ENCODE measurements at regions not wholly inside any gene's neighbourhood (a gene's known extent, or its start where the extent isn't known, plus 50 kb on each side); places are given as distances from the start of the nearest gene placed in this dataset.

- Histone ChIP-seq H3K4me2 (replicated peaks; ENCODE audit: extremely low read depth, low read length, poor library complexity, severe bottlenecking) (no peak overlapping the region), H3K9ac (ENCODE audit: insufficient read depth, low read length, poor library complexity, severe bottlenecking) (no peak overlapping the region), H3K27ac (ENCODE audit: low read depth in 1 of 2, low read length in 2 of 2) (no peak overlapping the region), H3K79me2 (ENCODE audit: insufficient read depth, low read length) (no peaks in the 10 kb centered on the region), H3K4me1 (ENCODE audit: control insufficient read depth in 1 of 2, insufficient read depth in 2 of 2, low read length in 2 of 2) (peaks cover 11 to 20% of the 10 kb centered on the region in 2 donors), H3K9me3 (replicated peaks in 1 of 2; ENCODE audit: control insufficient read depth in 1 of 2, insufficient read depth in 1 of 2, low read length in 2 of 2) (no peaks in the 10 kb centered on the region), H2AFZ (ENCODE audit: insufficient read depth, low read depth, low read length, poor library complexity, severe bottlenecking) (no peak overlapping the region), H4K20me1 (ENCODE audit: insufficient read depth, low read length) (no peaks in the 10 kb centered on the region), H3K4me3 (replicated peaks in 1 of 3; ENCODE audit: low read depth in 2 of 3, low read length in 3 of 3) (no peak overlapping the region), H3K27me3 (ENCODE audit: control insufficient read depth in 2 of 2, insufficient read depth in 2 of 2, low read length in 2 of 2) (no peaks in the 10 kb centered on the region), H3K36me3 (replicated peaks in 1 of 2; ENCODE audit: control insufficient read depth in 1 of 2, insufficient read depth in 2 of 2, low read length in 2 of 2) (no peaks in the 10 kb centered on the region)
- intact Hi-C loops (cut with micrococcal nuclease) = no loop called here
- Mint-ChIP-seq H3K4me3 (no peak overlapping the region), H3K9me3 (peaks cover 0 to 6% (median 0%) of the 10 kb centered on the region in 7 donors), H3K27ac (no peak overlapping the region), H3K36me3 (peaks cover 0 to 2% of the 10 kb centered on the region in 2 donors), H3K27me3 (ENCODE audit: low read depth in 3 of 3) (peaks cover 0 to 3% (median 0%) of the 10 kb centered on the region in 3 donors), H3K4me1 (peaks cover 17% of the 10 kb centered on the region)
- no peak for TF ChIP-seq CTCF (IDR thresholded peaks at IDR 0.05)
- no peak for DNase-seq
These were observed 119.7 kb downstream of the DTL start for GRCh38 chr1:212155219-212155618.

DNA sequence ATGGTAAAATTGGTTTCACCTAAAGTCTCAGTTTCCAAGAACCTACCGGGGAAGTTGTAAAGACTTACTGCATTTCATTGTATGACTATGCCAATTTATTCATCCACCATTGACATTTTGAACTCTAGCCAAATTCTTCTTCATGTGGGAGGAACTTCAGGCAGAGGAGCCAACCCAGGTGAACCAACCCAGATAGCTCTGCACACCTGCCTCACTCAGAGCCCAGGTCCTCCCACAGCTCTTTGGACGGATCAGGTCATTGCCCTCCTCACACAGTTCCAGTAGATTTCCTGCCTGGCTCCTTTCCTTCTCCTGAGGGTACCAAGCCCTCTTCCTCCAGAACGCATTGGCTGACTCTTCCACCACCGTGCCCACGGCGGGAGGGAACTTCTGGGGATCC lies 121.7 kb downstream of the DTL start:
- no peak for DNase-seq
- peaks cover 0 to 7% (median 0%) of the 10 kb centered on the region in 7 donors for H3K9me3 Mint-ChIP-seq
- H2AFZ ChIP-seq (ENCODE audit: insufficient read depth, low read depth, low read length, poor library complexity, severe bottlenecking) = no peak overlapping the region
- H4K20me1 ChIP-seq (ENCODE audit: insufficient read depth, low read length) = no peaks in the 10 kb centered on the region
- WGBS (ENCODE audit: insufficient coverage) = 89% methylated on average over 5 of the region's 6 CpGs
- peaks cover 8 to 13% of the 10 kb centered on the region in 2 donors for H3K4me1 ChIP-seq (ENCODE audit: control insufficient read depth in 1 of 2, insufficient read depth in 2 of 2, low read length in 2 of 2)
- H3K4me1 Mint-ChIP-seq = peaks cover 14% of the 10 kb centered on the region
- TF ChIP-seq CTCF (IDR thresholded peaks at IDR 0.05) = no peak
- no peak overlapping the region for H3K4me3 ChIP-seq (replicated peaks in 1 of 3; ENCODE audit: low read depth in 2 of 3, low read length in 3 of 3)
- no peak overlapping the region for H3K27ac ChIP-seq (ENCODE audit: low read depth in 1 of 2, low read length in 2 of 2)
- peaks cover 0 to 3% (median 0%) of the 10 kb centered on the region in 3 donors for H3K27me3 Mint-ChIP-seq (ENCODE audit: low read depth in 3 of 3)
- H3K9me3 ChIP-seq (replicated peaks in 1 of 2; ENCODE audit: control insufficient read depth in 1 of 2, insufficient read depth in 1 of 2, low read length in 2 of 2) = no peaks in the 10 kb centered on the region
- H3K9ac ChIP-seq (ENCODE audit: insufficient read depth, low read length, poor library complexity, severe bottlenecking) = no peak overlapping the region
- H3K36me3 Mint-ChIP-seq = peaks cover 0 to 2% of the 10 kb centered on the region in 2 donors
- H3K36me3 ChIP-seq (replicated peaks in 1 of 2; ENCODE audit: control insufficient read depth in 1 of 2, insufficient read depth in 2 of 2, low read length in 2 of 2) = no peaks in the 10 kb centered on the region
- no peak overlapping the region for H3K4me2 ChIP-seq (replicated peaks; ENCODE audit: extremely low read depth, low read length, poor library complexity, severe bottlenecking)
- H3K79me2 ChIP-seq (ENCODE audit: insufficient read depth, low read length) = no peaks in the 10 kb centered on the region
- intact Hi-C loops (cut with micrococcal nuclease) = no loop called here
- peak overlapping the region in 1 of 7 donors; percentile 51 for H3K27ac Mint-ChIP-seq
- H3K4me3 Mint-ChIP-seq = no peak overlapping the region
- H3K27me3 ChIP-seq (ENCODE audit: control insufficient read depth in 2 of 2, insufficient read depth in 2 of 2, low read length in 2 of 2) = no peaks in the 10 kb centered on the region
